NCI-H146 (cell line): ENCODE measurements at regions not wholly inside any gene's neighbourhood (a gene's known extent, or its start where the extent isn't known, plus 50 kb on each side); places are given as distances from the start of the nearest gene placed in this dataset.
"Not testable (repeated sequence)": the region's sequence is repeated elsewhere in the genome, so short reads cannot be mapped to it uniquely, and the experiment has no call there.

ENCODE experiments used
- DNase-seq: peaks from one replicate; lab custom pipeline; 2025; lab: John Stamatoyannopoulos, UW

GRCh38 chr11:95442531-95443050, 211.6 kb upstream of the SESN3 start:
- no peak for DNase-seq

GRCh38 chr11:95435628-95436353, 204.8 kb upstream of the SESN3 start:
- DNase-seq: no peak

- DNase-seq: no peak
Observed at GRCh38 chr11:95435192-95435591, 204.2 kb upstream of the SESN3 start.

GRCh38 chr11:95434489-95435057, 203.6 kb upstream of the SESN3 start:
- DNase-seq: no peak

GRCh38 chr11:95434009-95434408, 203.0 kb upstream of the SESN3 start:
- DNase-seq: no peak

- DNase-seq: no peak
Observed at GRCh38 chr11:95432714-95433503, 201.9 kb upstream of the SESN3 start.

GRCh38 chr11:95429376-95429907, 198.4 kb upstream of the SESN3 start:
- DNase-seq: no peak

GRCh38 chr11:95426823-95427462, 195.9 kb upstream of the SESN3 start:
- no peak for DNase-seq

- no peak for DNase-seq
Observed at GRCh38 chr11:95419915-95420314, 188.9 kb upstream of the SESN3 start.

- no peak for DNase-seq
Observed at GRCh38 chr11:95418916-95419315, 187.9 kb upstream of the SESN3 start.

- no peak for DNase-seq
Observed at GRCh38 chr11:95417832-95418231, 186.8 kb upstream of the SESN3 start.

- no peak for DNase-seq
Observed at GRCh38 chr11:95415837-95416304, 184.9 kb upstream of the SESN3 start.

- no peak for DNase-seq
Observed at GRCh38 chr11:95414217-95414616, 183.2 kb upstream of the SESN3 start.

GRCh38 chr11:95413761-95414160, 182.8 kb upstream of the SESN3 start:
- DNase-seq: no peak

GRCh38 chr11:95413021-95413420, 182.0 kb upstream of the SESN3 start:
- DNase-seq: no peak

GRCh38 chr11:95412074-95412473, 181.1 kb upstream of the SESN3 start:
- no peak for DNase-seq

GRCh38 chr11:95410707-95411106, 179.7 kb upstream of the SESN3 start:
- not testable (repeated sequence) for DNase-seq

- DNase-seq: no peak
Observed at GRCh38 chr11:95406271-95406670, 175.3 kb upstream of the SESN3 start.

GRCh38 chr11:95404370-95404769, 173.4 kb upstream of the SESN3 start:
- DNase-seq: no peak

GRCh38 chr11:95398437-95399112, 167.6 kb upstream of the SESN3 start:
- DNase-seq: no peak

GRCh38 chr11:95392644-95393043, 161.6 kb upstream of the SESN3 start:
- DNase-seq: no peak
